Sigmoid colon (tissue), 4 donors: ENCODE measurements at regions not wholly inside any gene's neighbourhood (a gene's known extent, or its start where the extent isn't known, plus 50 kb on each side); places are given as distances from the start of the nearest gene placed in this dataset.

Source experiments
- CTCF ChIP-seq, 4 experiments: fragments of 450-650 bp in 3 of 4; fragments of 200-600 bp in 1 of 4; IDR thresholded peaks; one replicate each; pipeline ENCODE4 v1.5.1; 2016 to 2019; ENCODE audit warnings: antibody characterized with exemption in 4 of 4, mild to moderate bottlenecking in 3 of 4, moderate library complexity in 2 of 4
- EP300 ChIP-seq, 4 donors: sonication (generic); formaldehyde crosslinking; IDR thresholded peaks; one replicate each; pipeline ENCODE4 v1.6.1; 2017; ENCODE audit warnings: antibody characterized with exemption in 4 of 4
- POLR2A ChIP-seq, 2 donors: fragments of 450-650 bp; IDR thresholded peaks; one replicate each; pipeline ENCODE4 v1.6.1; 2016; ENCODE audit warnings: antibody characterized with exemption in 2 of 2, mild to moderate bottlenecking in 2 of 2, moderate library complexity in 2 of 2

DNA sequence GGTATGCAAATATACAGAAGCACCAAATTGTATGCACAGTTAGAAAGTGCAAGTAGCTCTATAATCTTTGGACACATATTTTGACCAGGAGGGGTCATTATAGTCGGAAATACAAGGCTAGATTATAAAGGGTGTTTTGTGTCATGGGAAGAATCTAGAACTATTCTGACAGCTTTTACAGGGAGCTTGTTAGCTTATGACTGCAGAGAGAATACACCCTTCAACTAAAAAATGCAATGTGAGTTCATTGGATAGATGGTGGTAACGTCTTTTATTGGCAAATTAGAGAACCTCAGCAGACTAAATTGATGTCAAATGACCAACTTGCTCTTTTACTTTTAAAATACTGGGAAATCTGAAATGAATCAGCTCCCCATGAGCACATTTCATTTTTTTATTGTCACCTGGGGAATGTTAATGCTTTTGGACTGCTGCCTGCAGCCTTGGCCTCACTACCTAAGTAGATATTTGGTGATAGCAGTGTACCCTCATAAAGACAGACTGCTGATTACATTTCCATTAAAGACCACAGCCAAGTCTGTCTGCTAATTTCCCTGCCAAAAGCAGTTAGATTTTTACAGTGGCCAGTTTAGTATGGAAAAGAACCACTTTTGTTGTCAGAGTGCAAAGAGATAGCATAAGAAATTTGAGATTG lies 515.9 kb upstream of the DPPA4 start:
- no peak for TF ChIP-seq EP300 (IDR thresholded peaks at IDR 0.05)
- TF ChIP-seq POLR2A (IDR thresholded peaks at IDR 0.05): no peak
- no peak for TF ChIP-seq CTCF (IDR thresholded peaks at IDR 0.05)
